Common myeloid progenitor, CD34-positive (primary cell): ENCODE measurements at regions not wholly inside any gene's neighbourhood (a gene's known extent, or its start where the extent isn't known, plus 50 kb on each side); places are given as distances from the start of the nearest gene placed in this dataset.

Experiments
- CTCF ChIA-PET: fragments of 350-600 bp; sonication (Branson Sonifier 250); formaldehyde crosslinking; loops from one replicate; lab custom pipeline; 2021; ENCODE audit warnings: antibody characterized with exemption; lab: Charles Lee
- POLR2A ChIA-PET: fragments of 350-600 bp; sonication (Branson Sonifier 250); formaldehyde crosslinking; loops from one replicate; lab custom pipeline; 2021; ENCODE audit warnings: antibody characterized with exemption; lab: Charles Lee
- DNase-seq, 3 donors: peaks; one replicate each; pipeline versions ENCODE4 v3.0.0 to v3.0.0-alpha.2; 2013
- H3K27ac ChIP-seq, 2 experiments: 1 replicate in 1 of 2; 2 replicates in 1 of 2; pipeline ENCODE4 v1.7.0; 2013; ENCODE audit warnings: inconsistent platforms in 2 of 2, low read length in 2 of 2, mild to moderate bottlenecking in 2 of 2, low read depth in 1 of 2, moderate library complexity in 1 of 2; ENCODE audit not compliant: severe bottlenecking in 2 of 2, insufficient read depth in 1 of 2, poor library complexity in 1 of 2
- H3K27me3 ChIP-seq, 5 experiments: replicated peaks in 2 of 5; 1 replicate in 3 of 5; 2 replicates in 2 of 5; pipeline versions ENCODE4 v1.6.1 to v1.7.0; 2013; ENCODE audit warnings: low read length in 4 of 5, mild to moderate bottlenecking in 2 of 5, moderate library complexity in 2 of 5, inconsistent platforms in 1 of 5; ENCODE audit not compliant: insufficient read depth in 5 of 5, control insufficient read depth in 4 of 5
- H3K36me3 ChIP-seq, 4 experiments: 1 replicate in 2 of 4; 2 replicates in 2 of 4; pipeline versions ENCODE4 v1.6.1 to v1.7.0; 2013; ENCODE audit warnings: low read length in 3 of 4, control low read depth in 1 of 4, mild to moderate bottlenecking in 1 of 4; ENCODE audit not compliant: control insufficient read depth in 4 of 4, insufficient read depth in 4 of 4
- H3K4me1 ChIP-seq, 4 experiments: 1 replicate in 3 of 4; 2 replicates in 1 of 4; pipeline versions ENCODE4 v1.6.1 to v1.7.1; 2013; ENCODE audit warnings: low read length in 3 of 4, mild to moderate bottlenecking in 3 of 4, control low read depth in 1 of 4, inconsistent platforms in 1 of 4, moderate library complexity in 1 of 4; ENCODE audit not compliant: control insufficient read depth in 4 of 4, insufficient read depth in 4 of 4; ENCODE audit errors: control extremely low read depth in 1 of 4
- H3K4me3 ChIP-seq, 7 experiments: 1 replicate in 4 of 7; 2 replicates in 3 of 7; pipeline versions ENCODE4 v1.5.1 to v1.7.0; 2013; ENCODE audit warnings: mild to moderate bottlenecking in 7 of 7, low read length in 6 of 7, moderate library complexity in 6 of 7, inconsistent platforms in 2 of 7, low read depth in 2 of 7, control low read depth in 1 of 7; ENCODE audit not compliant: insufficient read depth in 4 of 7, control insufficient read depth in 1 of 7; ENCODE audit errors: extremely low read depth in 1 of 7
- H3K9me3 ChIP-seq, 5 experiments: 1 replicate in 4 of 5; 2 replicates in 1 of 5; pipeline versions ENCODE4 v1.6.1 to v1.7.1; 2013; ENCODE audit warnings: low read length in 4 of 5, mild to moderate bottlenecking in 2 of 5, inconsistent platforms in 1 of 5, low read depth in 1 of 5, moderate library complexity in 1 of 5; ENCODE audit not compliant: control insufficient read depth in 4 of 5, insufficient read depth in 2 of 5; ENCODE audit errors: control extremely low read depth in 1 of 5
- WGBS: methylation state at CpG from one replicate; pipeline ENCODE4 v1.1.5; 2013; ENCODE audit not compliant: insufficient coverage; 5-methylcytosine and 5-hydroxymethylcytosine counted together

DNA sequence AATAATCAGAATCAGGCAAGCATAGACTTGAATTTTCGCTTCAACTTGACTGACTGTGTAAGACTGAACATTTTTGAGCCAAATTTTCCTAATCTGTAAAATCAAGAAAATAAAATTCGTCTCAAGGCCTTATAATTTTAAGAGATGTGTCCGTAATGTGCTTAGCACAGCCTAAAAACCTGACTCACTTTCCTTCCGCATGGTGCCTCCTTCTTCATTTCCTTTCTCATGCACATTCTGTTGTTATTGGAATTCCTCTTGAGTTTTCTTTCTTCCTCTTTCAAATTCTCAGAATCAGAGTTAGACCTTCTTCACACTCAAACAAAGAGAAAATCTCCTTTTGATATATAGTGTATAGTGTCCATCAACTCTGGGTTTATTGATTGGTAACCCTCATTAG is 208.9 kb upstream of the SLIT2 start:
- Histone ChIP-seq H3K4me3 (no peak overlapping the region), H3K4me1 (no peaks in the 10 kb centered on the region), H3K27ac (no peak overlapping the region), H3K9me3 (no peaks in the 10 kb centered on the region), H3K36me3 (no peaks in the 10 kb centered on the region), H3K27me3 (no peaks in the 10 kb centered on the region)
- WGBS = 84% methylated on average over 4 of the region's 4 CpGs
- ChIA-PET POLR2A (no interaction called here), CTCF (no interaction called here)
- no peak for DNase-seq

- no peak for DNase-seq
- Histone ChIP-seq H3K27ac (no peak overlapping the region), H3K4me1 (no peaks in the 10 kb centered on the region), H3K9me3 (no peaks in the 10 kb centered on the region), H3K36me3 (no peaks in the 10 kb centered on the region), H3K27me3 (no peaks in the 10 kb centered on the region), H3K4me3 (no peak overlapping the region)
- ChIA-PET CTCF (no interaction called here), POLR2A (no interaction called here)
- WGBS = 100% methylated on average over 1 of the region's 2 CpGs
Observed at GRCh38 chr4:20041839-20042407, 209.8 kb upstream of the SLIT2 start.

GRCh38 chr4:20037745-20038144 is 214.0 kb upstream of the SLIT2 start:
- Histone ChIP-seq H3K4me1 (no peaks in the 10 kb centered on the region), H3K36me3 (no peaks in the 10 kb centered on the region), H3K9me3 (peaks cover 0 to 1% (median 0%) of the 10 kb centered on the region in 5 experiments), H3K27ac (no peak overlapping the region), H3K4me3 (no peak overlapping the region), H3K27me3 (no peaks in the 10 kb centered on the region)
- no CpG with 5 or more reads among the region's 3 CpGs for WGBS
- DNase-seq = no peak
- ChIA-PET POLR2A (no interaction called here), CTCF (no interaction called here)

DNA sequence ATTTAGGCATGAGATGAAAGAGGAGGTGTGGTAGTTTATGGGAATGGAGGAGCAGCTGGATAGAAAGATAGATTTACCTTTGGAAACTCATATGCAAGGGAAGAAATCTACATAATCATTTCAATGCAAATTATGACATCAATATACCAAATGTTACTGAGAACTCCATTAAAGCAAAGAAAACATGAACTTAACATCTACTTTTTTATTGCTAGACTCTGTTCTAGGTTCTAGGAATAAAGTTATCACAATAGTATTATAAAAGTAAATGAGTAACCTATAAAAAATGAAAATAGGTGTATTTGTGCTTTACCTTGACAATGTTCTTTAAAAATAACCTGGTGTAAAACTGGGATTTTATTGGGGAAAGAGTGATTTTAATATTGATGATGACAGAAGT is 221.6 kb upstream of the SLIT2 start:
- CTCF ChIA-PET = no interaction called here
- POLR2A ChIA-PET = no interaction called here
- DNase-seq = no peak
- H3K4me3 ChIP-seq = no peak overlapping the region
- no peaks in the 10 kb centered on the region for H3K4me1 ChIP-seq
- H3K27ac ChIP-seq = no peak overlapping the region
- H3K27me3 ChIP-seq = no peaks in the 10 kb centered on the region
- H3K36me3 ChIP-seq = no peaks in the 10 kb centered on the region
- H3K9me3 ChIP-seq = peaks cover 0 to 3% (median 0%) of the 10 kb centered on the region in 5 experiments

DNA sequence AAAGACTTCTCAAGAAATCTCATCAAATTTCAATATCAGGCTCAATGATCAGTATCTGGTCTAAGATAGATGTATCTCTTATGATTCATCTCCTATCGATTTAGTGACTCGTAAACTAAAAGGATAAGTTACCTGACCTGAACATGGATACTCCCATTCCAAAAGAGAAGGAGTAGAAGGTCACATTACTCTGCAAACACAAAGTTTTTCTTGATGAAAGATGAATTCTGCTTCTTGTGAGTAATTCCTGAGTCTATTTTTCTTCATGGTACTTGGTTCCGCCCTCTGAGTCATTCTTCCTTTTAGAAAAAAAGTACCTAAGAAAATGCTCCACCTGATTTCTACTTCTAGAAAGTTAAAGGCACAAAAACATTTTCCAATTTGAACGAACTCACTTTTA is 223.1 kb upstream of the SLIT2 start:
- CTCF ChIA-PET = no interaction called here
- WGBS = 95% methylated on average over 3 of the region's 4 CpGs

GRCh38 chr4:20026456-20026855 is 225.2 kb upstream of the SLIT2 start:
- H3K4me1 ChIP-seq = no peaks in the 10 kb centered on the region
- H3K4me3 ChIP-seq = no peak overlapping the region
- WGBS = 94% methylated on average over 2 of the region's 2 CpGs
- CTCF ChIA-PET = no interaction called here
- no peaks in the 10 kb centered on the region for H3K36me3 ChIP-seq
- DNase-seq = no peak
- POLR2A ChIA-PET = no interaction called here
- peaks cover 0 to 1% (median 0%) of the 10 kb centered on the region in 5 experiments for H3K9me3 ChIP-seq
- no peaks in the 10 kb centered on the region for H3K27me3 ChIP-seq
- no peak overlapping the region for H3K27ac ChIP-seq

More for the DNA sequence above, 223.1 kb upstream of the SLIT2 start:
- H3K36me3 ChIP-seq = no peaks in the 10 kb centered on the region
- H3K27me3 ChIP-seq = no peaks in the 10 kb centered on the region
- POLR2A ChIA-PET = no interaction called here
- no peaks in the 10 kb centered on the region for H3K4me1 ChIP-seq
- H3K9me3 ChIP-seq = peaks cover 0 to 1% (median 0%) of the 10 kb centered on the region in 5 experiments
- no peak overlapping the region for H3K4me3 ChIP-seq
- no peak for DNase-seq
- no peak overlapping the region for H3K27ac ChIP-seq

GRCh38 chr4:20022471-20022870 is 229.2 kb upstream of the SLIT2 start:
- 50% methylated on average over 1 of the region's 2 CpGs for WGBS
- Histone ChIP-seq H3K27ac (no peak overlapping the region), H3K36me3 (no peaks in the 10 kb centered on the region), H3K27me3 (no peaks in the 10 kb centered on the region), H3K4me3 (no peak overlapping the region), H3K9me3 (peaks cover 0 to 2% (median 0%) of the 10 kb centered on the region in 5 experiments), H3K4me1 (no peaks in the 10 kb centered on the region)
- POLR2A ChIA-PET = no interaction called here
- CTCF ChIA-PET = no interaction called here
- no peak for DNase-seq
